KMS-11 (cell line): ENCODE measurements at regions not wholly inside any gene's neighbourhood (a gene's known extent, or its start where the extent isn't known, plus 50 kb on each side); places are given as distances from the start of the nearest gene placed in this dataset.

Source experiments
- H2AFZ ChIP-seq: fragments of 200-600 bp; sonication (generic); 2 replicates; pipeline ENCODE4 v1.6.1; 2016; ENCODE audit warnings: antibody characterized with exemption, mixed run types, low read depth
- H3K27ac ChIP-seq: fragments of 200-600 bp; sonication (generic); 2 replicates; pipeline ENCODE4 v1.6.1; 2016; ENCODE audit warnings: mild to moderate bottlenecking, mixed run types
- H3K27me3 ChIP-seq: fragments of 200-600 bp; sonication (generic); 2 replicates; pipeline ENCODE4 v1.6.1; 2017; ENCODE audit warnings: mild to moderate bottlenecking, low read depth, mixed run types, moderate library complexity; ENCODE audit not compliant: insufficient read depth
- H3K36me3 ChIP-seq: fragments of 200-600 bp; sonication (generic); 2 replicates; pipeline ENCODE4 v1.6.1; 2017; ENCODE audit warnings: mild to moderate bottlenecking, mixed run types; ENCODE audit not compliant: insufficient read depth
- H3K4me1 ChIP-seq: fragments of 200-600 bp; sonication (generic); 2 replicates; pipeline ENCODE4 v1.6.1; 2016; ENCODE audit warnings: mild to moderate bottlenecking, low read depth, mixed run types; ENCODE audit not compliant: poor library complexity, severe bottlenecking
- H3K4me2 ChIP-seq: fragments of 200-600 bp; sonication (generic); 2 replicates; pipeline ENCODE4 v1.7.0; 2016; ENCODE audit warnings: mild to moderate bottlenecking, mixed run types
- H3K4me3 ChIP-seq: fragments of 200-600 bp; sonication (generic); IDR thresholded peaks from 2 replicates; pipeline ENCODE4 v1.6.1; 2017; ENCODE audit warnings: low read depth, low read length, mixed read lengths; ENCODE audit not compliant: insufficient read depth
- H3K79me2 ChIP-seq: fragments of 200-600 bp; sonication (generic); 2 replicates; pipeline ENCODE4 v1.6.1; 2016; ENCODE audit warnings: low read depth, mixed run types; ENCODE audit not compliant: insufficient read depth
- H3K9ac ChIP-seq: fragments of 200-600 bp; sonication (generic); 2 replicates; pipeline ENCODE4 v1.6.1; 2016; ENCODE audit warnings: mild to moderate bottlenecking, mixed run types
- H4K20me1 ChIP-seq: fragments of 200-600 bp; sonication (generic); 2 replicates; pipeline ENCODE4 v1.6.1; 2016; ENCODE audit warnings: mild to moderate bottlenecking, mixed run types; ENCODE audit not compliant: insufficient read depth
- TF ChIP-seq, protein P1 (sequence below): fragments of 200-600 bp; sonication (generic); conservative IDR thresholded peaks from 2 replicates; pipeline ENCODE4 v1.6.1; 2017; ENCODE audit warnings: low read depth, mild to moderate bottlenecking, antibody characterized with exemption, low read length, moderate library complexity, mixed read lengths

DNA sequence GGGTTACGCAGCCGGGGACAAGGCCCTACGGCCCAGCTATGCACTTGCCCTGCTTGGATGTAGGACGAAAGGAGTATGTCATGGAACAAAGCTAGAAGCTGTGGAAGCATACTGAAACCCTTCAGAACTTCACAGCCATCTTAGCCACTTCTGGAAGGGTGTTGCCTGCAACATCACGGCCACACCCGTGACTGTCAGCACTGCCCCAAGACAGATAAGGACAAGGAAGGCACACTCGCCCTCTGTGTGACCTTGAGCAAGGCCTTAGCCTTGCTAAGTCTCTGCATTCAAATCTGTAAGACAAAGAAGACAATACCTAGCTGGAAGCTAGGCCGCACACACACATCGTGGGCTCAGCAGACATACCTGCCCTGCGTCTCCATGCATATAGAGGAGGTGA lies 352.5 kb upstream of the MGMT start:
- no peak overlapping the region for H3K4me3 ChIP-seq
- H3K36me3 ChIP-seq: no peaks in the 10 kb centered on the region
- H3K27me3 ChIP-seq: no peaks in the 10 kb centered on the region
- H3K4me1 ChIP-seq: no peaks in the 10 kb centered on the region
- H3K27ac ChIP-seq: no peak overlapping the region
- no peaks in the 10 kb centered on the region for H4K20me1 ChIP-seq
- H2AFZ ChIP-seq: no peak overlapping the region
- H3K79me2 ChIP-seq: no peaks in the 10 kb centered on the region
- no peak overlapping the region for H3K4me2 ChIP-seq
- no peak overlapping the region for H3K9ac ChIP-seq
- TF ChIP-seq, protein P1, sequence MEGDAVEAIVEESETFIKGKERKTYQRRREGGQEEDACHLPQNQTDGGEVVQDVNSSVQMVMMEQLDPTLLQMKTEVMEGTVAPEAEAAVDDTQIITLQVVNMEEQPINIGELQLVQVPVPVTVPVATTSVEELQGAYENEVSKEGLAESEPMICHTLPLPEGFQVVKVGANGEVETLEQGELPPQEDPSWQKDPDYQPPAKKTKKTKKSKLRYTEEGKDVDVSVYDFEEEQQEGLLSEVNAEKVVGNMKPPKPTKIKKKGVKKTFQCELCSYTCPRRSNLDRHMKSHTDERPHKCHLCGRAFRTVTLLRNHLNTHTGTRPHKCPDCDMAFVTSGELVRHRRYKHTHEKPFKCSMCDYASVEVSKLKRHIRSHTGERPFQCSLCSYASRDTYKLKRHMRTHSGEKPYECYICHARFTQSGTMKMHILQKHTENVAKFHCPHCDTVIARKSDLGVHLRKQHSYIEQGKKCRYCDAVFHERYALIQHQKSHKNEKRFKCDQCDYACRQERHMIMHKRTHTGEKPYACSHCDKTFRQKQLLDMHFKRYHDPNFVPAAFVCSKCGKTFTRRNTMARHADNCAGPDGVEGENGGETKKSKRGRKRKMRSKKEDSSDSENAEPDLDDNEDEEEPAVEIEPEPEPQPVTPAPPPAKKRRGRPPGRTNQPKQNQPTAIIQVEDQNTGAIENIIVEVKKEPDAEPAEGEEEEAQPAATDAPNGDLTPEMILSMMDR: no peak

DNA sequence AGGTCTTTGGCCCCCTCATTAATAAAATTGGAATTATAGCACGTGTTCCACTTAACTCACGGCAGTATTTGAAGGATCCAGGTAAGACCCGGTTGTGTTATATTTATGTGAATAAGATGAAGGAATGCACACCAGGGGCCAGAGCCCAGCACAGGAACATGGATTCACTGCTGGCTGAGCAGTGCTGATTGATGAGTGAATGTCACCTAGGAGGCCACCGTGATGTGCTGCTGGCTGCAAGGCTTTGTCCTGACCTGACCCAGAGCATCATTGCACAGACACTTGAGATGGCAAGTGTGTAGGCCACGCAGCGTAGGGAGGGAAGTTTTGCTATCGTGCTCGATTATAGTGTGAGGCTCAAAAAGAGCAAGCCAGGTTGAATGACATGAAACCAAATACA lies 350.7 kb upstream of the MGMT start:
- no peaks in the 10 kb centered on the region for H3K27me3 ChIP-seq
- H3K9ac ChIP-seq: no peak overlapping the region
- H3K4me1 ChIP-seq: no peaks in the 10 kb centered on the region
- no peak overlapping the region for H3K4me3 ChIP-seq
- no peaks in the 10 kb centered on the region for H3K36me3 ChIP-seq
- H3K27ac ChIP-seq: no peak overlapping the region
- H3K79me2 ChIP-seq: no peaks in the 10 kb centered on the region
- H2AFZ ChIP-seq: no peak overlapping the region
- TF ChIP-seq, protein P1: no peak
- H4K20me1 ChIP-seq: no peaks in the 10 kb centered on the region
- no peak overlapping the region for H3K4me2 ChIP-seq

GRCh38 chr10:129120441-129120840 lies 346.6 kb upstream of the MGMT start:
- Histone ChIP-seq H3K4me3 (no peak overlapping the region), H3K9ac (no peak overlapping the region), H3K27me3 (no peaks in the 10 kb centered on the region), H4K20me1 (no peaks in the 10 kb centered on the region), H3K4me2 (no peak overlapping the region), H3K36me3 (no peaks in the 10 kb centered on the region), H2AFZ (no peak overlapping the region), H3K4me1 (no peaks in the 10 kb centered on the region), H3K27ac (no peak overlapping the region), H3K79me2 (no peaks in the 10 kb centered on the region)
- TF ChIP-seq, protein P1: no peak

- Histone ChIP-seq H4K20me1 (no peaks in the 10 kb centered on the region), H3K9ac (no peak overlapping the region), H3K79me2 (no peaks in the 10 kb centered on the region), H3K4me2 (no peak overlapping the region), H2AFZ (no peak overlapping the region), H3K4me3 (no peak overlapping the region), H3K4me1 (no peaks in the 10 kb centered on the region), H3K27ac (no peak overlapping the region), H3K27me3 (no peaks in the 10 kb centered on the region), H3K36me3 (no peaks in the 10 kb centered on the region)
- TF ChIP-seq, protein P1: no peak
Observed at GRCh38 chr10:129122846-129123245, 344.2 kb upstream of the MGMT start.
